ENCODE measurements at regions not wholly inside any gene's neighbourhood (a gene's known extent, or its start where the extent isn't known, plus 50 kb on each side); places are given as distances from the start of the nearest gene placed in this dataset.
"Not testable (repeated sequence)": the region's sequence is repeated elsewhere in the genome, so short reads cannot be mapped to it uniquely, and the experiment has no call there.

DNA sequence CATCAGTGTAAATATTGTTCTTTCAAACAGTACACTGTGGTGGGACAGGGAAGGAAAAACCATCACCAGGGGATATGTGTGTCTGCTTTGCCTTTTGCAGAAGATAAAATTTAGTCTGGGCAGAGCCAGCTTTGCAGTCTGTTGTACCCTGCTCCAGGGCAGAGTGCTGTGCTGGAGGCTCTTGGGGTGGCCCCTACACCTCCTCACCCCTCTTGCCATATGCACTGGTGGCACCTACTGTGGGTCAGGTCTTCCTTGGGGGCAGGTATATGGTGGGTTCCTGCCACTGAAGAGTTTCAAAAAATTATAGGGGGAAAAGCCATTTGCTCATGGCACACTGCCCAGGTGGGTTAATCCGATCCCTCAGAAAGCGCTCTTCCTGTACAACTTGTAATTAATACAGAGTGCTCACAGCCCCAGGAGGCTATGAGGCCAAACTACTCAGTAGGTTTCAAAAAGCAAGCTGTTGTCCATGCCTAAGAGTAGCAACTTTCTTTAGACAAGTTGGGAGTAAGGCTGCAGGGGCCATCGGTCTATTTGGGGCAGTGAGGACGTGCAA lies 112.7 kb upstream of the BMPER start:
- no peak for DNase-seq

DNA sequence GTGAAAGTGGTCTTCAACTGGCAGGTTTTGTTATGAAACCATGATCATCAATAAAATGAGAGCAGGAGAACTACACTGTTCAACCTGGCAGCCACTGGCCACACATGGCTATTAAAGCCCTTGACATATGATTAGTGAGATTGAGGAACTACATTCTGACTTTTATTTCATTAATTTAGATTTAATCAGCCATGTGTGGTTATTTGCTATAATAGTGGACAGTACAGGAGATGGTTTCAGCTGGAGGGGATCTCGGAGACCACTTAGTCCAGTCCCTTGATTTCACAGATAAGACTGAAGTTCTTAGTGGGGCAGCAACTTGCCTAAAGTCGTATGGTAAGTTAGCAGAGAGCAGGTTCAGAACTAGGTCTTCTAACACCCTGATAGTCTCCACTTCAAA lies 111.7 kb upstream of the BMPER start:
- DNase-seq, result no peak

DNA sequence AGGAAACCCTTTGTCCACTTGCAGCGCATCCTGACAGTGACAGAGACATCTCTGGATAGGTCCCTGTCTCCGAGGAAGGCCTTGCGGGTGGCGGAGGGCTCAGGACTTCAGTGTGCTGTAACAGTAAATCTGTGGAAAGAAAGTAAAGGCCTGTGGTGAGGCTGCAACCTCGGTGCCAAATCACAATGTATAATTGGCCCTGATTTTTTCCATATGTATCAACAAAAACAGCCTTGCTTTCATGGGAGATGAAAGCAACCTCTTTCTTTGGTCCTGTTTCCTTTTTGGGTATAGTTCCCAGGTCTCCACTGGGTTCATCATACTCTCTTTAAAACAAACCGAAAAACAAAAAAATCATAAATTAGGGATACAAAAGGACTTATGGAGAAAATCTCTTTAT lies 110.9 kb upstream of the BMPER start:
- no peak for DNase-seq

DNA sequence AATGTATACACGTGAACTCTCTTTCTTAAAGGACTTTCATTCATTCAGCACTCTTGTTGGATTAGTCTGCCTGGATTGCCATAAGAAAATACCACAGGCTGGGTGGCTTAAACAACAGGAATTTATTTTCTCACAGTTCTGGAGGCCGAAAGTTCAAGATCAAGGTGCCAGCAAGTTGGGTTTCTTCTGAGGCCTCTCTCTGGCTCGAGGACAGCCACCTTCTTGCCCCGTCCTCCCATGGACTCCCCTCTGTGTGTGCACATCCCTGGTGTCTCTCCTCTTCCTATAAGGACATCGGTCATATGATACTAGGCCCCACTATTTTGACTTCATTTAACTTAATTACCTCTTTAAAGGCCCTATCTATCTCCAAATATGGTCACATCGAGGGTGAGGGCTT lies 110.4 kb upstream of the BMPER start:
- no peak for DNase-seq

DNA sequence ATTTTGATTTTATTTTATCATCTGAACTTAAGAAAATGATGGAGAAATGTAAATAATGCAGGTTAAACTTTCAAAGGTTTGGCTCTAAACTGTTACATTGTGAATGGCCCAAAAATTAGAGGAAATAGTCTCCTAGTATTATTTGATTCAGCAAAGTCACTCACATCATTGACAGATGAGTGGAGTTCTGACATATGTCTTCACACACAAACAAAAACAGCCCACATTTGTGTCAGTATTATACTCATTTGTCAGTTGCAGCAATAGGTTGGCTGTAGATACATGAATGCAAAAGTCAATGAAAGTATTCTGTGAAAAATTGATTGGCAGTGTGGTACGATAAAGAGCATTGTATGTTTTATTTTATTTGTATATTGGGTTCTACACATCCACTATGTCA lies 108.8 kb upstream of the BMPER start:
- DNase-seq, result no peak

DNA sequence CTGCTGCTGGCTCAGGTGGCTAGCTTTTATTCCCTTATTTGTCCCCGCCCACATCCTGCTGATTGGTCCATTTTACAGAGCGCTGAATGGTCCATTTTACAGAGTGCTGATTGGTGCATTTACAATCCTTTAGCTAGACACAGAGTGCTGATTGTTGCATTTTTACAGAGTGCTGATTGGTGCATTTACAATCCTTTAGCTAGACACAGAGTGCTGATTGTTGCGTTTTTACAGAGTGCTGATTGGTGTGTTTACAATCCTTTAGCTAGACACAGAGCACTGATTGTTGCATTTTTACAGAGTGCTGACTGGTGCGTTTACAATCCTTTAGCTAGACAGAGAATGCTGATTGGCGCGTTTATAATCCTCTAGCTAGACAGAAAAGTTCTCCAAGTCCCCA lies 107.8 kb upstream of the BMPER start:
- DNase-seq, result not testable (repeated sequence)

DNA sequence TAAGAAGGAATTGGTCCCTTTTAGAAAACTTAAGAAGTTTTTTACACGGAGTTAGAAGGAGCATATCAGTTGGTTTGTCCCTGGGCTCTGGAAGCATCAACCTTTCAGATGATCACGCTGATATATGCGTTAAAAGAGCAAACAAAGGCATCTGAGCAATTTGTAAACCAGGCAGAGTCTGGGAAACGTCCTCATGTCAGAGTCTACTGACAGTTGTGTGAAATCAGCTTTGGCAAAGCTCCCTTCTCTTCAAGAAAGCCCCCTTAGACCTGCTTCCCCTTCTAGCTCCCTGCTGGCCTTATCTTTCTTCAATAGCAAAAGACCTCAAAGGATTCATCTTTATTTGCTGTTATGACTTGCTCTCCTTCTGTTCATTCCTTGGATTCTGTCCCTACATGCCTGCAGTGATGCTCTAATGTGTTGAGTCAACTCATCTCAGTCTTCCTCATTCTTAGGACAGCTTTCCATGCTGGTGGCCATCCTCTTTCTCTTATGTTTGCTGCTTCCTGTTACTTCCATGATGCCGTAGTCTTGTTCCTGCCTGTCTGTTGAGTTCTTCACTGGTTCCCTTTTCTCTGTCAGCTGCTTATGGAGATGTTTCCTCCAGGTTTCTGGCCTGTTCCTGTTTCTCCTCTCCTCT lies 106.5 kb upstream of the BMPER start:
- no peak for DNase-seq

DNA sequence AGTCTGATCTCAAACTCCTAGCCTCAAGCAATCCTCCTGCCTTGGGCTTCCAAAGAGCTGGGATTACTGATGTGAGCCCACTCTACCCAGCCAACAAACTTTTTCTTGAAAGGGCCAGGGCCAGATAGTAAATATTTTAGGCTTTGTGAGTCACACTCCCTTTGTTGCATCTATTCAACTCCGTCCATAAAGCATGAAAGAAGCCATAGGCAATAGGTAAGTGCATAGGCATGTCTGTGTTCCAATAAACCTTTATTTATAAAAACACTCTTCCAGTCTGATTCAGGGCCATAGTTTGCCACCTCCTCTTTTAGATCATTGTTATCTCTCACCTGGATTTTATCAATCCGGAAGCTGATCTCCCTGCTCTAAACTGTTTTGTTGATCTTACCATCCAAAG lies 105.6 kb upstream of the BMPER start:
- no peak for DNase-seq

DNA sequence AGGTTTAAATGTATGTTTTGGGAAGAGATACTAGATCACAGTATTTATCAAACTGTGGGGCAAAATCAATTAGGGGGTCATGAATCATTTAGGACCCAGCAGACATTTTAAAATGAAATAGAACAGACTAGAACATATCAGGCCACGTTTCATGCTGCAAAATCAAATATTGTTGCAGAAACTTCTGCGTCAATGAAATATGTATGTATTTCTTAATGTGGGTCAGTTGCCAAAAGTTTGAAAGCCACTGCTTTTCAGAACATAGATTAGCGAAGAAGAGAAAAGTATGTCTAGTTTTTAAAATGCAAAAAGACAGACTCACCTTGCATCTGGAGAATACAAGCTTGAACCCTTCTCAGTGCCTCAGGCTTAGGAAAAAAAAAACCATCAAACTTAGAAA lies 102.7 kb upstream of the BMPER start:
- DNase-seq, result no peak

DNA sequence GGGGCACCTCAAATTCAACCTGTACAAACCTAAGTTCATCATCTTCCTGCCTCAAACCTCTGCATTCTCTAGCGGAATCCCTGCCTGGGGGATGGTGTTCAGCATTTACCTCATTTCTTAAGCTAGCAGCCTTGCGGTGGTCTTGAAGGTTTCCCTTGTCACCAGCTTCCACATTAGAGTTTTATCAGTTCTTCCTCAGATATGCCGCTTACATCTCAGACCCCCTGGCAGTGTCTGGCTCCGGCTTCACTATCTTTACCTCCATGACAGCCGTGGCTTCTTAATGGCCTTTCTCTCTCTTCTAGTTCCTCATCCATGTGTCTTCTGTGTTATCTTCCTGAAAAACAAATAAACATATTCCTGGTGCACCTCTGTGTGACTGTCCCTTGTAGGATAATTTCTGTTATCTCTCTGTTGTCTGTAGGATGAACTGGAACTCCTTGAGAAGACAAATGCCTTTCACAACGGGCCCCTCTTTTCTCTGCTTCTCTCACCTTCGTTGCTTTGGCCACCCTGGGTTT lies 101.1 kb upstream of the BMPER start:
- DNase-seq, result no peak

DNA sequence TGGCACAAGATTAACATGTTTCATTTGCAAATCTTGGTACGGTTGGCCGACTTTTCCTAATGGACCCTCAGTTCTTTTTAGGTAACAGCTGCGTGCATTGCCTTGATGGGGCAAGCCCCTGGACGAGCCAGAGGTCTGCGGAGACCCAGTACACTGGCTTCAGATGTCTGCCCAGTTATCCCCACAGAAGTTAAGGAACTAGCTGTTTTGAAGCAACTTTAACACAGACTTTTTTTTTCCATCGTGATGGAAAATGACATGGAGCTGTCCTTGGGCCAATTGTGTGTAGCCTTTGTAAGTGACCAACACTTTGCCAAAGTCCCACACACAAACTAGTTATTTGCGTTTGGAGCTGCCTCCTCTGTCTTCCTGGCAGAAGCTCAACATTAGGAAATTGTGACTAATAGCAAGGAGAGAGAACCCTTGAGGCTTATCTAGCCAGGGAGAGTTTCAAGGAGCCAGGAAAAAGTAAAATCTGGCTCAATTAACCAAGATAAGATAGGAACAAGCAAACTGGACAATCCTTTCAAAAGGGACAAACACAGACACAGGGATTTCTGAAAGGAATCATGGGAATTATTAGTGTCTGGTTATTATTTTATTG lies 99.6 kb upstream of the BMPER start:
- DNase-seq, result no peak

DNA sequence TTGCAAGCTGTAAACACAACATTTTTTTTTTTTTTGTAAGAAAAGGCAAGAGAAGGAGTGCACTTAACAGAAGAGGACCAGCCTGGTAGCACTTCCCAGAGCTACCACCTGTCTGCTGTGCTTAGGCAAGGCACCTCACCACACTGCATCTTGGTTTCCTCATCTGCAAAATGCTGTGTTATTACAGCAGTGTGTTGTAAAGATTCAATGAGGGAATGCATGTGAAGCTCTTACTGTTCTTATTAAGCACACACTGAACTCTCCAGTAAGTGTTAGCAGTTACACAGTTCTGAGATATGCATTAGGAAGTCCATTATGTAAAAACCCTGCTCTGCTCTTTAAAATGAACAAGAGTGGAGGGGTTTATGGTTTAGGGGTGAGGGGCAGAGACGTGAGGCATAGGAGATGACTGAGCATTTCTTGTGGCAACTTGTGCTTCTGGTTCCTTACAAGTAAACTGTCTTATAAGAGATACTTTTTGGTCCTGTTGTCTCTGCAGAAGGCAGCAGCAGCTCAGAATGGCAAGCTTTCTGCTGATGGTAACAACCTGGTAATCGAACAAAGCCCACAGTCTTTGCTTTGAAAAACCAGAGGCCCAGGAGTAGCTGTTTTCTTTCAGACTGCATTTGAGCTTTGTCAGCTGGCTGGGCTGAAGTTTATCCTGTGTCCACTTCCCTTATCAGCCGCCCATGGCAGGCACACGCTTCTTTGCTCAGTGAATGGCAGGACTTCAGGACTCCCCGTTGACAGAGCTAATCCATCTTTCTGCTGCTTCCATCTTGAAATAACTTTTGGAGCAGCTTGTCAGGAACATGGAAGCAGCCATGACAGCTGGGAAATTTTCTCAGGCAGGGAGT lies 98.8 kb upstream of the BMPER start:
- DNase-seq, result no peak

DNA sequence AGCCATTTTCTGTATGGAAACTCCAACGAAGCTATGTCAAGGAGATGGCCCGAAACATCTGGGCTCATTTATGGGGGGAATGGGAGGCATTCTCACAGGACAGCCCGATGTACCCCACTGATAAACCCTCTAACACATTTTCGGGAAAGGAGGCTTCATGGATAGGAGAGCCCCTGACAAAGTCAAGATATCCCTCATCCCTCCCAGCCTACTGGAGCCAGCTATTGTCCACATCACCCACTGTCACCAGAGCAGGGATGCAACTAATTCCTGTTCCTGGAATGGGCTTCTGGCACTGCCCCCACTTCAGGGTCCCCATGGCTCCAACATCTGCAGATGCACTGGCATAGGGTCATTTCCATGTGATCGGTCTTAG lies 98.2 kb upstream of the BMPER start:
- DNase-seq, result no peak

DNA sequence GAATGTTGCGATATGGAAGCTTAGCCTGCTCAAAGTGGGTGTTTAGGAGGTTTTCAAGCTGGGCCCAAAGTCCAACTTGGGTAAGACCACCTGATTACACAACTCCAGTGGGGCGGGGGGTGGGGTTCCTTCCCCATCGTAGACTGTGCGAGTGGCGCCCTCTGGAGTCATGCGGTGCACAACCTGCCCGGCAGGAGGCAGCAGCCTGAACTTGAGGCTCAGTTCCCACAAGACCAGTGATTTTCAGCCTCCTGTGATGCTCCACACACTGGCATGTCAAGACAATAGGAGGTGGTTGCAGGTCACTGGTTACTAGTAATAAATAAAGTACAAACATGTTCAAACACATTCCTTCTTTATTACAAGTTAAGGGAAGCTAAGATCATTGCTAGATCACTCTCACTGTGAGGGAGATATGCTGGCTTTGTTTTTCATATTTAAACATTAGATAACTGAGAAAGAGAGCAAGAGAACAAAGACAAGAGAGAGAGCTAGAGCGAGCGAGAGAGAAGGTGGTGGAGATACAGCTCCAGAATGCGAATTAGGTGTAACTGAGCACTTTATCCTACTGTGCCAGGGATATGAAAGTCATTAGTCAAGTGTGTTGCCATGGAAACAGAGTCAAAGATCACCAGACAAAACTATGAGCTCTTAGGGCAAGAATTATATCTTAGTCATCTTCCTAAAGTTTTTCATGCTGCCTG lies 97.4 kb upstream of the BMPER start:
- DNase-seq, result no peak

DNA sequence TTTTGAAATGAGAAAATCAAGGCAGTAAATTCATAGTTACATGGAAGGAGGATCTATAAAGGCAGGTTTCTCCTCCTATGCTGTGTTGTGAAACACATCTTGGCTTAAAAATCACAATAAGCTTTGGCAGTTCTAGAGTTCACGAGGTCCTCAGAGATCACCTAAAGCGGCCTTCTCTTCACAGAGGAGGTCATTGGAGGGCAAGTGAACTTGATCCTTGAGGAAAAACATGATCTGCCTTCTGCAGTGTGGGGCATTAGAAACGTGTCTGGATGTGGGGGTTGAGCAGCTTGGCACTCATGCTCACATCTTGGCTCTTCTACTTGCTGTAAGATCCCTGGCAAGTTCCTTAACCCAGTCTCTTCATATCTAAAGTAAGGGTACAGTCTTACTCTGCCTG lies 96.1 kb upstream of the BMPER start:
- no peak for DNase-seq

DNA sequence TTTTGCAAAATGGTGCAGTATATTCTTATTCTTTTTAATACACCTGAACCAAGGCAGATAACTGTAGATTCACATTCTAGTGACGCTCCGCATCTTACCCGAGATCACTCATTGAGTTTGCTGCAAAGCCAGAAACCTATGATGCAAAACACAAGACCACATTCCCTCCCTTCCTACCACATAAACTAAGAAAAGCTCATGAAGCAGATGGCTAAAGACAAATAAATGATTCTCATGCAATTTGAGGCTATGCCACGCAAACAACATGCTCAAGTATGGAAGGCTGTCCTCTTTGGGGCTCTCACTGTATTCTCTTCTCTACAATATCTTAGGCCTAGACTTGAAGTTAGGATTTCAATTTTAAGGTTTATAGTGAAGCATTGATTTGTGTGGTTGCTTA lies 95.0 kb upstream of the BMPER start:
- DNase-seq, result no peak

DNA sequence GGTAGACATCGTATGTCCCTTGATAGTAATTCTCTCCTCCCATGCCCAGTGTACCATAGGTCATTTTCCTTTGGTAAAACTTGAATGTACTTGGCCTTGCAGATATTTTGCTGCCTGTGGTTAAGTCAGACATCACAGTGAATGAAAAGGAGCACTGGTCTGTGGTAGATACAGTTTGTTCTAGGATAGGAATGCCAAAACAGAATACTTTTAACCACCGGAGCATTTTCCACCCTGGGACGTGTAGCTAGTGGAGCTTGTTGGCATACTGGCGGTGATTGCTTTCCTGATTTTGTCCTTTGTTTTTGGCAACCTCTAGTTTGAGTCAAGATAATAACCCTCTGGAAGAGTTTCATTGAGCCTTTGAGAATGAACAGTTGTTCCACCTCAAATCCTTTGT lies 92.0 kb upstream of the BMPER start:
- no peak for DNase-seq

DNA sequence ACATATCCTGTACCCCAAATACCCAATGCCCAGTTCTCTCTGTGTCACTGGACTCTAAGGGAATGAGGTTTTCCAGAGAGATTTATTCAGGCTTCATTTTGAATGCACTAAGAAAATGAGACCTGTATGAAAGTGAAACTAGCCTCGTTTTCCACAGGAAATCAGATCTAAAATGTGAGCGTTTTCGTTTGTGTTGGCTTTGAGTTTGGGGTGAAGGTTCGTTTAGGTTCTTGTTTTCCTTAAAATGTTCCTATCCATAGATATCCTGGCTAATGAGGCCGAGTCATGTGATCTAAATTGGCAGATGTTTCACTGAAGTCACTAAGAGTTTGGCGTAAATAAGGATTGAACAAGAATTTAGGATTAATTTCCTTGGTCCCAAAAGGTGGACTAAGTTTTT lies 90.9 kb upstream of the BMPER start:
- no peak for DNase-seq

DNA sequence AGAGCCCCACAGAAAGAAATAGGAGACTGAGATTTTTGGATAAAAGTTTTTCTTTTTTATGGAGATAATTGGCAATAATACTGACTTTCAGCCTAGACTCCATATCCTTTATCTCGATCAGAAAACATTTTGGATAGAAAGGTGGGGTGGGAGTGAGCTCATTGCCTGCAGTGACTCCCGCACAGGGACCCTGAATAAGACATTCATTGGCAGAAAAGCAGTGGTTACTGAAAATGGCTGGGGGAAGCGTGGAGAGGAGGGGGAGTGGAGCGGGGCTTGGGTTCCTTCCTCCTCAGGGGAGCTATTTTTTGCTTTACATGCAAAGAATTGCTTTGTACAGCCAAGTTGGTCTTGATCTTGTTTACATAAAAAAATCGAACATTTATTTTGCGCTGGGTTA lies 90.4 kb upstream of the BMPER start:
- no peak for DNase-seq

DNA sequence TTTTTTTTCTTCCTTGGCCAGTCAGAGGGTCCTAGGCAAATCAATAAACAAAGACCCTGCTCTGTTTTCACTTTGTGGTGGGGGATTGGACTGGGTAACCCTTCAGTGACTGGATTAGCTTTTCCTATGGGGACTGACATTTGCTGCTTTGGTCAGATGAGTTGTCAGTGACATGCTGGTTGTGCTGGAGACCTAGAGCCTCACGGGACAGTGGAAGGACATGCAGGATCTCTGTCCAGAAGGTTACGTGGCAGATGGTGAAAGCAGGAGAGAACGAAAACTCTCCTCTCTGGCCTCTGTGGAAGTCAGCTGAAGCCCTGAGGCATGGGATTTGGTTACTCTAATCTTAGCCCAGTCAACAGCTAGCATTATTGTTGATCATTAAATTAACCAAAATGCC lies 90.0 kb upstream of the BMPER start:
- no peak for DNase-seq

DNA sequence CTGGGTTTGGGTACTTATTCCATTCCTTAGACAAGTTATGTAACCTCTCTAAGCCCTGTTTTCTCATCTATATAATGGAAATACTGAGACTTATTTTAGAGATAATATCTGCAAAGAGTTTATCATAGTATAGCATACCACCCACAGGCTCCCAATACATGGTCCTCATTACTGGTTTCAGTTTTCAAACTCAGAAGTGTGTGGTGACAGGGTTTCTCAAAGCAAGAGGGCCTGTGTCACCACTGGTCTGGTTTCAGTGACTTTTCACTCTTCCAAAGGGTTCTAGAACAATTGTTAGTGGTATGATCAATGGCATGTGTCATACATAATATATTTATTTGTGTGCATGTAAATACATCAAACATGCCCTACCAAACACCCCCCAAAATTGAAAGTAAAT lies 89.2 kb upstream of the BMPER start:
- DNase-seq, result no peak

DNA sequence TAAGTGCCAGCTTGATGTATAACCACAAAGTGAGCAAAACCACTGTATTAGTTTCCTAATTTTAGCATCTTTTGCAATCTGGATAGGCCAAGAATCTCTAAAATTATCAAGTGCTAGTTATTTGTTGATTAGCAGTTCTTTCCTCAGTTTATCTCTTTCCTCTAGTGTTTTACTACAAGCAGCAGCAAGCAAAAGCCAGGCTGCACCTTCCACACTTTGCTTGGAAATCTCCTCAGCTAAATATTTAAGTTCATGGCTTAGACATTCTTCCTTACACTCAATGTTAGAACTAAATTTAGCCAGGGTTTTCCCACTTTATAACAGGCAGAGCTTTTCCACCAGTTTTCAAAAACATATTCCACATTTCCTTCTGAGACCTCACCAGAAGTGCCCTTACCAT lies 85.7 kb upstream of the BMPER start:
- no peak for DNase-seq

DNA sequence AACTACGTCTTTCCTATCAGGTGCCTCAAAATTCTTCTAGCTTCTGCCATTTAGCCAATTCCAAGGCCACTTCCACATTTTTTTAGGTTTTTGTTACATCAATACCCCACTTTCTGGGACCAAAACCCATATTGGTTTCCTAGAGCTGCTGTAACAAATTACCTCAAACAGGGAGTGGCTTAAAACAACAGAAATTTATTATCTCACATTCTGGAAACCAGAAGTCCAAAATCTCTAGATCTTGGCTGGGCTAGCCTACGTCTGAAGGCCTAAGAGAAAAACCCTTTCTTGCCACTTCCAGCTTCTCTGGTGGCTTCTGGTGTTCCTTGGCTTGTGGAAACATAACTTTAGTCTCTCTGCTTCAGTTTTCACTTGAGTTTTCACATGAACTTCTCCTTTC lies 85.1 kb upstream of the BMPER start:
- no peak for DNase-seq

Measured in CD4-positive, alpha-beta T cell treated with Interleukin-10 for 1 hour (primary cell).